ENCODE measurements at regions not wholly inside any gene's neighbourhood (a gene's known extent, or its start where the extent isn't known, plus 50 kb on each side); places are given as distances from the start of the nearest gene placed in this dataset.
A peak's percentile ranks its signal among the peaks of the same experiment; 100 is the strongest.

- no peak for DNase-seq
Observed at GRCh38 chr3:161444694-161445077, 51.9 kb upstream of the OTOL1 start.

DNA sequence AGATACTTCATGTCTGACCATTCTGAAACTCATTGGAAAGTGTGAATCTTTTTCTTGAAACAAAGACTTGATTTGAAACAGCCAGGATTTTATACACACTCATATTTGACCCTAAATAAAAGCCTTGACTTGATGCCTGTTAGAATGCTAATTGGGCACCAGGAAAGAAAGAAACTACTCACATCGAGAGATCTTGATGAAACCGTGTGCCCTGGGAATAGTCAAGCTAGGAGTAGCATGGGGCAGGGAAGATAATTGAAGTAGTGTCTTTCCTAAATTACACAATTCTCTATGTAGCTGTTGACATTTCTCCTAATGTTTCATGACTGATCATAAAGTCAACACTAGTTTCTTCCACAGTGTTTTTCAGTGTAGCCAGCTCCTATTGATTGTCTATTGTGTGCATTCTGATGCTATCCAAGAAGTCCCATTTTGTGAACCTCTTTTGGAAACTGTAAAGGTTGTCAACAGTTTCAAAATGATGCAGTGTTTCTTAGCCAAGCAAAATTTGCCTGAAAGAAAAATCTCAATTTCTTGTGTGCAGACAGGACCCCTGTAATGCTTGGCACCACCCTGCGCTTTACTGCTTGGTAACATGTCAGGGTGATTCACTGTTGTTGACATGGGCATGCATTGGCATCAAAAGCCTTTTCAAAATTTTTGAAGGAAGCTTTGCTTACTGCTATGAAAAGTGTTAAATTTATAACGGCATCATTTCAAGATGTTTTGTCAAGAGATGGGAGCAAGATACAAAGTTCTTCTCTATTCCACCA lies 52.5 kb upstream of the OTOL1 start:
- no peak for DNase-seq

DNA sequence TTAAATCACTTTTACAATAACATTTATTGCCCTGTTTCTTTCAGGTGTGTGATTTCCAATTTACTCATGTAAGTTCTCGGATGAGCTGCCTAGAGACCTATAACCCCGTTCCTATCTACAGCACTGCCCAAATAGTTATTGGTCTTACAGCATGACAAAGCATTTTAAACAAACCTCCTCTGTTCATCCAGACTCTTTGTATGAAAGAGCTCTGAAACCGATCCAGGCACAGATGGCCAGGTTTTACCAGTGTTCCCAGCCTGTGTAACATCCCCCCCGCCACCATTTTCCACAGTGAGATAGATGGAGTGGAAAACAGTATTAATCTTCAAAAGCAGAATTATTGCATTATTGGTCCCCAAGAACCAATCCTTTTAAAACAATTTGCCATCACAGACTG lies 59.0 kb upstream of the SPTSSB start:
- no peak for DNase-seq

DNA sequence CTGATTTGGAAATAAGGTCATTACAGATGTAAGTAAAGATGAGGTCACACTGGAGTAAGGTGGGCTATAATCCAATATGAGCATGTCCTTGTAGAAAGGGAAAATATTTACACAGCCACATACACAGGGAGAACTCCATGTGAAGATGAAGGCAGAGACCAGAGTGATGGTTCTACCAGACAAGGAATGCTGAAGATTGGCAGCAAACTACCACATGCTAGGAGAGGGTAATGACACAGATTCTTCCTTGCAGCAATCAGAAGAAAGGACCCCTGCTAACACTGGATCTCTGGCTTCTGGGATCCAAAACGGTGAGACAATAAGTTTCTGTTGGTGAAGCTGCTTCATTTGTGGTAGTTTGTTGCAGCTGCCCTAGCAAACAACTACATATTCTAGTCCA lies 56.0 kb upstream of the SPTSSB start:
- DNase-seq = no peak

GRCh38 chr3:161426758-161427157 lies 55.4 kb upstream of the SPTSSB start:
- no peak for DNase-seq

- DNase-seq = peak; percentile 7
Observed at GRCh38 chr3:161423911-161424522, 52.7 kb upstream of the SPTSSB start.

GRCh38 chr3:161422171-161422700 lies 50.9 kb upstream of the SPTSSB start:
- no peak for DNase-seq
